GM18519 (cell line): ENCODE measurements at regions not wholly inside any gene's neighbourhood (a gene's known extent, or its start where the extent isn't known, plus 50 kb on each side); places are given as distances from the start of the nearest gene placed in this dataset.
"Not testable (repeated sequence)": the region's sequence is repeated elsewhere in the genome, so short reads cannot be mapped to it uniquely, and the experiment has no call there.

ENCODE experiments used
- ATAC-seq: cut with Tn5 transposase; IDR thresholded peaks from one replicate; pipeline ENCODE4 v1.9.1; 2021; ENCODE audit warnings: mild to moderate bottlenecking, moderate library complexity; ENCODE audit not compliant: unreplicated experiment, low FRiP score

- no peak for ATAC-seq
Observed at GRCh38 chr18:5721924-5722323, 173.4 kb downstream of the TMEM200C start.

DNA sequence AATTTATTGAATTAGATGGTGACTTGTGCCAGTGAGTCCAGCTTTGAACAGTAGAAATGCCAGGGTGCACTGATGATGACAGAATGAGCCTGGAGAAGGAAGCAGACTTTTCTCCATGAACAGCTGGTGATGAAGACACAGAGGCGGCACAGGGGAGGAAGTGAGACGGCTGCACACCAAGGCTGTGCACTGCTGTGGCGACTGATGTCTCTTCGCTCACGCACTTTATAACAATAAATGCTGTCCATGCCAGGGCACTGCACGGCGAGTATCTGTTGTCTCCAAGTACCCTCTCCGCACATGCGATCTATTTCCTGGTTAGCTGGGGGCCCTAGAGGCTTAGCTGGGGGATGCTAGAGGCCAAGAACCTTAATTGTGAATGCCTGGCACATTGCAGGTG lies 175.2 kb downstream of the TMEM200C start:
- ATAC-seq = no peak

DNA sequence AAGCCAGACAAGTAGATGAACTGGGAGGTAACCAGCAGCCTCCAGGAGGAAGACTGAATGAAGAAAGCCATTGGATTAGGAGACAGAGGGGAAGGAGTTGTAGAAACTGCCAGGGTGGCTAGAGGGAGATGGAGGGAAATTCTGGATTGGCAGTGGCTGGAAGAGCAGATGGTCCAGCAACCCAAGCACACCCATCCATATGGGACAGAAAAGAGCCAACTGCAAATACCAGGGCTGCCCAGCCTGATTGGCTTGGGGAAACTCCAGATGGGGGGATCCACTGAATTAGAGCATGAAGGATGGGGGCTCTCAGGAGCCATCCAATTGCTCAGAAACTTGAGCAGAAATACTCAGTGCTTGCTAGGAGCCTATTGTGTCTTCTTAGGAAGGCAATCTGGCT lies 173.5 kb upstream of the EPB41L3 start:
- no peak for ATAC-seq

- ATAC-seq = no peak
Observed at GRCh38 chr18:5710676-5711075, 166.9 kb upstream of the EPB41L3 start.

GRCh38 chr18:5710235-5710634 lies 166.4 kb upstream of the EPB41L3 start:
- ATAC-seq = no peak

DNA sequence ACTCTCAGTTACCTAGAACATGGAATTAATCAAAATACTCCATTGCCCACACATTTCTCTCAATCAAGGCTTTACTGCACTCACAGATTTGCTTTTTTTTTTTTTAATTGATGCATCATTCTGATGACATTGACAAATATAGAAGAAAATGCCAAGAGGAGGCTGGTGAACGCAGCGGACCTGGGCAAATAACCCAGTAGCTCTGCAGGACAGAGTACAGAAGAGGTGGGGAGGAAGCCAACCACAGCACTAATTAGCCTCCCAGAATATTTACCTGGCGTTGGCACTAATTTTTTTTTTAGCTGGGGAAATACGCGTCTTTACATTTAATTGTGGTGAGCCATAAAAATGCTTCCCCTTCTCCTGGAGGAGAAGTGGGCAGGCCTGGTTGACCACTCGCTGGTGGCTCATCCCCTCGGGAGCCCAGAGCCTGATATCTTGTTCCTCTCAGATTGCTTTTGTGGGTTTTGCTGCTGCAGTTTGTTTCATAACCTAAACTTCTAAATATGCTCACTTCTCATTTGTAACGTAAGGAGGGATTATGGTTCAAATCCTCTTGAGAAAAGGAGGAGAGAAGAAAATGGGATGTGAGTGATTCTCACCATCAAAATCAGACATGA lies 165.8 kb upstream of the EPB41L3 start:
- ATAC-seq = no peak

- ATAC-seq = no peak
Observed at GRCh38 chr18:5707586-5707985, 163.8 kb upstream of the EPB41L3 start.

GRCh38 chr18:5705393-5705792 lies 161.6 kb upstream of the EPB41L3 start:
- ATAC-seq = no peak

DNA sequence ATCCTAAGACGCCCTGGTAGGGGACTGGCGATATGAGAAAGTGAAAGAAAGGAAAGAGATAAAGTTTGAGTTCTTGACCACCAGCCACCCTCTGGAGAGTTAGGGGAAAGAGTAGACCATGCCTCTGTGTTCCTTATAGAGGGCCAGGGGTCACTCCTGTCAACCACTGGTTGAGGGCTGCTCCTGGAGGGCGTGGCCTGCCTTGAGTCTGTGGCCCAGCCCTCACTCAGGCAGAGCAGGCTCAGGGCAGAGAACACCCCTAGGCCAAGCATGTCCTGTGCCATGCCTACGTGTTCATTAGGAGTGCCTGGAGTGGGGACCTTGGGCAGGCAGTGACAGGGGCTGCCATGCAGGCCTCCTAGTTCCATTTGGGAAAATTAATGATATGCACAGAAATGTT lies 161.1 kb upstream of the EPB41L3 start:
- ATAC-seq = no peak

DNA sequence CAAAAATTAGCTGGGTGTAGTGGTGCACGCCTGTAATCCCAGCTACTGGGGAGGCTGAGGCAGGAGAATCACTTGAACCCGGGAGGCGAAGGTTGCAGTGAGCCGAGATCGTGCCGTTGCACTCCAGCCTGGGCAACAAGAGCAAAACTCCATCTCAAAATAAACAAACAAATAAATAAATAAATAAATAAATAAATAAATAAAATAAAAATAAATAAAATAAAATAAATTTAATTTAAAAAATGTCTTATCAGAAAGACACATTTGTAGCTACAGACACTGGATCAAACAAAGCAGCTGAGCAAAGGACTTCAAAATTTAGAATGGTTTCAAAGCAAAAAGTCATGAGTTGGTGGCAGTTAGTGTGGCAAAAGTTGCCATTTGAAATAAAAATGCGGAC lies 158.2 kb upstream of the EPB41L3 start:
- not testable (repeated sequence) for ATAC-seq

- ATAC-seq = no peak
Observed at GRCh38 chr18:5693699-5694294, 150.0 kb upstream of the EPB41L3 start.

DNA sequence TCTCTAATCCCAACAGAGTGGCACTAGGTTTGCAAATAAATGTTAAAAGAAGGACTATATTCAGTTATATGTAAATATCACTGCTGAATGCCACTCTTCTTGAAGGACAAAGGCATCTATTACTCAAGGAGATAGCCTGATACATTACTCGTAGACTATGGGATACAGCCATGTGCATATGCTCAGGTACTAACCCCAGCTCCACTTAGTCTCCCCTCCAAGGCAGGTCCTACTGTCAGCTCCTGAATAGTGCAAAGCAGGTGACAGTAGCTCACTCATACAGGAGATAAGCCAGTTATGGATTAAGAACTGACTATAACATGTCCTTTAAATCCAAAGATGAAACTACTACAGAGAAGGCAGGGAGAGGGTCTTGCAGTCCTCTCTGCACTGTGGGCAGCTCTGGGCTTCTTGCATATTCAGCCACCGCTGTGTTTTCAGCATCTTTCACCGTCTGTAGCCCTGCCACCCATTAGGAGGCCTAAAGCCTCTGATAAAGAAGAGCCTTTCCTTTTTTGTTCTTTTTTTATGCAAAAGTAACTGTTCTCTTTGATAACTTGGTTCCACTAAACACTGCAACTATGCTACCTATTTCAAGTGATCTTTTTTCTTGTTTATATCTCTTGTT lies 135.1 kb upstream of the EPB41L3 start:
- no peak for ATAC-seq

GRCh38 chr18:5678278-5678677 lies 134.5 kb upstream of the EPB41L3 start:
- no peak for ATAC-seq

DNA sequence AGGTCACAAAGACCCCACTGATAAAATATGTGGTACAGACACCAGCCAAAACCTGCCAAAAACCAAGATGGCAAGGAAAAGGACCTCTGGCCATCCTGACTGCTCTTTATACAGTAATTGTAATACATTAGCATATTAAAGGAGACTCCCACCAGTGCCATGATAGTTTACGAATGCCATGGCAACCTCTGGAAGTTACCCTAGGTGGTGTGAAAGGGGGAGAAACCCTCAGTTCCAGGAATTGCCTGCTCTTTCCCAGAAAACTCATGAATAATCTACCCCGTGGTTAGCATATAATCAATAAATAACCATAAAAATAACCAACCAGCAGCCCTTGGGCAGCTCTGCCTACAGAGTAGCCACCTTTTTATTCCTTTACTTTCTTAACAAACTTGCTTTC lies 129.8 kb upstream of the EPB41L3 start:
- ATAC-seq = no peak

- no peak for ATAC-seq
Observed at GRCh38 chr18:5669585-5669984, 125.8 kb upstream of the EPB41L3 start.

GRCh38 chr18:5668087-5668715 lies 124.4 kb upstream of the EPB41L3 start:
- no peak for ATAC-seq

DNA sequence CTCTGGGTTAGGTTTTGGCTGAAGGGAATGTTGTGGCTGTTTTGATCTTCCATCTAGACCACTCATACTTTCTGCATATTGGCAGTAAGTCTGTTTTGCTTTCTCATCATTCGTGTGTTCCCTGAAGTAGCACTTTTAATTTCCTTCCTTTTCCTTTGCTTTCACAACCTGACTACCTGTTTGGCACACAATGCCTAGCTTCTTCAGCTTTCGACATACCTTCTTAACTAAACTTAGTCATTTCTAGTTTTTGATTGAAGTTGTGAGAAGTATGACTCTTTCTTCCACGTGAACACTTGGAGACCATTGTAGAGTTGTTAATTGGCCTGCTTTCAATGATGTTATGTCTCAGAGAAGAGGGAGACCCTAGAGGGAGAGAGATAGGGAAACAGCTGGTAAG lies 123.6 kb upstream of the EPB41L3 start:
- ATAC-seq = no peak

DNA sequence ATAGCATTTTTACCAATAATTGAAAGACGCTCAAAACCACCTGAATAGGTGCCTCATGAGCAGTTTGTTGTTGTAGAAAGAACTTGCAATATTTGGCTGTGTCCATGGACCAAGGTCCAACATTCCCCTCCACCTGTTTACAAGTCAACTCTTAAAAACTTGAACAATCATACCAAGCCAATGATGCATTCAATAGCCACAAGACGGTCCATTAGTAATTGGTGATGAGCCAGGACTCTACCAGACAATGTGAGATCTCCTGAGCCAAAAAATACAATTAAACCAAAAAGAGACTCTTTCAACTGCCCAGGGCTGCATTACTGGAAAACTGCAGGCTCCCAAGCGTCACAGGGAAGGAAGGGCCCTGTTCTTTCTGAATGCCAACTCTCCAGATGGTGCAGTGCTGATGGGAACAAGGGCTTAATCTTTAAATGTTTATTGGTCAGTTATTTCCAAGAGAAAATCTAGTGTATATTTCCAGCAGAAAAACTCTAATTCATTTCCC lies 118.8 kb upstream of the EPB41L3 start:
- ATAC-seq = no peak

- no peak for ATAC-seq
Observed at GRCh38 chr18:5661179-5661578, 117.4 kb upstream of the EPB41L3 start.

GRCh38 chr18:5653802-5654201 lies 110.0 kb upstream of the EPB41L3 start:
- no peak for ATAC-seq

- no peak for ATAC-seq
Observed at GRCh38 chr18:5651736-5652135, 107.9 kb upstream of the EPB41L3 start.

- no peak for ATAC-seq
Observed at GRCh38 chr18:5649439-5649838, 105.6 kb upstream of the EPB41L3 start.
